Fibroblast of mammary gland (primary cell): ENCODE measurements at regions not wholly inside any gene's neighbourhood (a gene's known extent, or its start where the extent isn't known, plus 50 kb on each side); places are given as distances from the start of the nearest gene placed in this dataset.

Experiments used
- DNase-seq: peaks from one replicate; pipeline ENCODE4 v3.0.0-alpha.2; 2010; ENCODE audit warnings: low read depth
- H3K4me3 ChIP-seq: 2 replicates; pipeline ENCODE4 v1.5.1; 2011; ENCODE audit warnings: low read depth, mild to moderate bottlenecking, low read length, moderate library complexity; ENCODE audit not compliant: control insufficient read depth
- TF ChIP-seq, protein P1 (sequence below): conservative IDR thresholded peaks from 2 replicates; pipeline ENCODE4 v1.5.1; 2011; ENCODE audit warnings: low read depth, low read length, inconsistent platforms; ENCODE audit not compliant: control insufficient read depth, insufficient read depth

DNA sequence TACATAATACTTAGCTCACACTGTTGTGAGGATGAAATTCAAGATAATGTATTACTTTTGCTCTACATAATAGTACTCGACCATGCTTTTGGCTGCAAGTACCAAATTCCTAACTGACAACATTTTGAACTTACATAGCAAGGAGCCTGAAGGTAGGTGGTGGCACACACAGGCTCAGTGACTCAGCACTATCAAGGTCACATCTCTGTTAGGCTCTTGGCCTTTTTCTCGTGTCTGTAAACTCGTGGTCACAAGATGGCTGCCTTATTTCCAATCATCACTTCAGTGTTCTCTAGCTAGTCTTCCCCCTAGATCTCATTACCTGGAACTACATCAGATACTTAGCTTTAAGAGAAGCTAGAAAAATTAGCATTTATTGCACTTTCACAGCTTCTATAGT is 61.4 kb upstream of the ABCB5 start:
- H3K4me3 ChIP-seq, result no peak overlapping the region
- TF ChIP-seq, protein P1, sequence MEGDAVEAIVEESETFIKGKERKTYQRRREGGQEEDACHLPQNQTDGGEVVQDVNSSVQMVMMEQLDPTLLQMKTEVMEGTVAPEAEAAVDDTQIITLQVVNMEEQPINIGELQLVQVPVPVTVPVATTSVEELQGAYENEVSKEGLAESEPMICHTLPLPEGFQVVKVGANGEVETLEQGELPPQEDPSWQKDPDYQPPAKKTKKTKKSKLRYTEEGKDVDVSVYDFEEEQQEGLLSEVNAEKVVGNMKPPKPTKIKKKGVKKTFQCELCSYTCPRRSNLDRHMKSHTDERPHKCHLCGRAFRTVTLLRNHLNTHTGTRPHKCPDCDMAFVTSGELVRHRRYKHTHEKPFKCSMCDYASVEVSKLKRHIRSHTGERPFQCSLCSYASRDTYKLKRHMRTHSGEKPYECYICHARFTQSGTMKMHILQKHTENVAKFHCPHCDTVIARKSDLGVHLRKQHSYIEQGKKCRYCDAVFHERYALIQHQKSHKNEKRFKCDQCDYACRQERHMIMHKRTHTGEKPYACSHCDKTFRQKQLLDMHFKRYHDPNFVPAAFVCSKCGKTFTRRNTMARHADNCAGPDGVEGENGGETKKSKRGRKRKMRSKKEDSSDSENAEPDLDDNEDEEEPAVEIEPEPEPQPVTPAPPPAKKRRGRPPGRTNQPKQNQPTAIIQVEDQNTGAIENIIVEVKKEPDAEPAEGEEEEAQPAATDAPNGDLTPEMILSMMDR, result no peak
- DNase-seq, result no peak

DNA sequence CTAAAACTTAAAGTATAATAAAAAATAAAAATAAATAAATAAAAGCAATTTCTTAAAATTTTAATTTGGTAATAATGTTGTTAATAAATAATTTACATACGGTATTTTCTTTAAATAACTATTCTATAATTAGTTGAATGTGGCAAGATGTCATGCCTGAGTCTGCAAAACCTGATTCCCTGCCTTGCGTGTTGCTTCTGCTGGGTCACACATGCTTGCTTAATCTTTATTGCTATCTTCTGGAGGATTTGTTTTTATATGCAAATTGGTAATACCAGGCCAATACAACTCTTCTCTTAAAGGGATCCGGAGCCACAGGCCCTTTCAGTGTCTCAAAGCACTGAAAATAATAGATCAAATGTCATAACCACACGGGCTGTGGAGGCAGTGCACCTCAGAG is 59.4 kb upstream of the ABCB5 start:
- no peak overlapping the region for H3K4me3 ChIP-seq
- TF ChIP-seq, protein P1, result no peak
- no peak for DNase-seq

DNA sequence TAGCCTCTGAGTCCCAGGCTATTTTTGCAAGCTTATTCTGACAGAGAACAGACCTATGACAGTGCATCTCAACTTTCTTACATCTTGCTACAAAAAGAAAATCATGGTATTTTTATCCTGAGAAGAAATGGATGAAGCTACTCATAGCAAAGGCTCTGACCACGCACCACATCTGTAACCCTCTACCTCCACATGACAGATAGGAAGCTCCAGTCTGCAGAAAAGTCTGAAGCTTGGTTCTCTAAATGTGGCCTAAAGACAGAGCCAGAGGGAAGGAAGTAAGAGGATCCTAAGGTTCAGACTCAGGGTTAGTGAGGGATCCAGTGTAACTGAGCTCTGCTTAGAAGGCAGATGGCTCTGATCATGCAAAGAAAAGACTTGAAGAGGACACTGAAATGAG is 58.4 kb upstream of the ABCB5 start:
- no peak for DNase-seq
- H3K4me3 ChIP-seq, result no peak overlapping the region
- TF ChIP-seq, protein P1, result no peak

DNA sequence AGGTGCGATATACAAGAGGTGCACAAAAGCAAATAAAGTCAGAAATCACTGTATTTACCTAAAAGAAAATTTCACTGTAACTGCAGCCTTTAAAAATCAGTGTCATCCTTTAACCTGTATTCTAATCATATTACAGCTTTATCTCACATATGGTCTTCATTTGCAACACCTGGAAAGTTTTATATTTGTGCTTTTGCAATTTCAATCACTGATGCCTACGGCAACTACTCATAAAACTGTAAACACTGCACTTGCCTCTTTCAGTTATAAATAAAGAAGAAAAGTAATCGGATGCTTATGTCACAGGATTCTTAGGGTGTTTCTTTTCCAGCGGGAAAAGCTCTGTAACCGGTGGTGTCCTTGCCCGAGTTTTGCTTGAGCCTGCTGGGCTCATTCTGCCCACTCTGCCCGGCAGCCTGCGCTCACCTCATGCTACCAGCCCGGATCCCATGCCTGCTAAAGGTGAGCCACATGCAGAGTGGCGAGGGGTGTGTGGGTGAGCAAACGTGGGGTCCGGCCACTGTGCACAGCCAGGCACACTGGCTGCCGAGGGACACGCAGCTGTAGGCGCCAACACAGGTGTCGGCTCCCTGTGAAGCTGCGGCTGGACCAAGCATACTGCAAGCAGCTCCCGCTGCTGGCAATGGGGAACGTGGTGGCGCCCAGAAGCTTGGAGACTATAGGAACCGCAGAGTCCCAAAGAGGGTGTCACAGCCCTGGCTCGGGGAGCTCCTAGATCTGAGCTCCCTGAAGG is 56.3 kb upstream of the ABCB5 start:
- no peak overlapping the region for H3K4me3 ChIP-seq
- TF ChIP-seq, protein P1, result no peak
- no peak for DNase-seq

DNA sequence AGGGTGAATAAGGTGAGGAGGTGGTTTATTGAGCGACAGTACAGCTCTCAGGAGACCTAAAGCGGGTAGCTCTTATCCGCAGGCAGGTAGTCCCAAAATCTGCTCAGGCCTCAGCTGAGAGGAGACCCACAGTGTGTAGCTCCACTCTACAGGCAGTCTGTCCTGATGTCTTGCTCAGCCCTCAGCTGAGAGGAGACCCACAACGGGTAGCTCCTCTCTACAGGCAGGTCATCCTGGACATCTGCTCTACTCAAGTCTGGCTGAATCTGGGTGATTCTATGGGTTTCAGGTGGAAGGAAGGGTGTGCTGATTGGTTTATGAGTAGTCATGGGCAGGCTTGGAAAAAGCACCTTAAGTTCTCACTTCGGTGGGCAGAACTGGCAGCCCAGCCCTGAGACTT is 55.6 kb upstream of the ABCB5 start:
- TF ChIP-seq, protein P1, result no peak
- no peak for DNase-seq
- H3K4me3 ChIP-seq, result no peak overlapping the region

DNA sequence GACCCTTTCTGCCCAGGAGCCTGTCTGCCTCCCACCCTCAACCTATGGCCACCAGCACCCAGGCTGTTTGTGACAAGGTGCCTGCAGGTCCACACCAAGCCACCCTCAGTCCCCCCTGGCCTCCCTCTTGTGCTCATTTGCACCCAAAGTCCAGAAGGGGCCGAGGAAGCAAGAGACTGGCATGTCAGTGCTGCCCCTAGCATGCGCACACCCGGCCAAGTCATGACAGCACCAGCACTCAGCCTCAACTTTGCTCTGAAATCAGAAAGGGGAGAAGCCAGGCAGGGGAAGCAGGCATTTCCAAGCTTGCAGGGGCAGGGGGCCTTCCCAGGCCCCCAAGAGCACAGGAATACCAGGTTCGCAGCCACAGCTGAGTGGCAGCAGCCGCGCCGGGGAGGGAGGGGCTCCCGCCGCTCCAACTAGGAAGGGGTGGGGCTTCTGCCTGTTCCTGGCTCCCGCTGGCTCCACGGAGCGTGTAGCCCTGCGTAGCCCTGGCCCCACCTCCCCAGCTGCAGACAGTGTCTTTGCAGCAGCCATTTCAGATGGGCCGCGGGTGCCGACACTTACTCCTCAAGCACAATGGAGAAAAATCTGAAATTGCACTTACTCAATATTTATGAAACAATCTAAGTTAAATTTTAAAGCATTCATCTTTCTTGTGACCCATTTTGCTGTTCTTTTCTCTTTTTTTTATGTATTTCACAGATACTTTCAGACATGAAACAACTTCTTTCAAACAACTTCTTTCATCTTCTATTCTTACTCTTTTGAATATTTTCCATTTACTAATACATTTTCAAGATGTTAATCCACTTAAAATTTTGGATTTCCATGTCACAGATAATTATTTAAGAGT is 54.9 kb upstream of the ABCB5 start:
- no peak overlapping the region for H3K4me3 ChIP-seq
- TF ChIP-seq, protein P1, result no peak
- DNase-seq, result no peak
